ENCODE measurements at regions not wholly inside any gene's neighbourhood (a gene's known extent, or its start where the extent isn't known, plus 50 kb on each side); places are given as distances from the start of the nearest gene placed in this dataset.
"Not testable (repeated sequence)": the region's sequence is repeated elsewhere in the genome, so short reads cannot be mapped to it uniquely, and the experiment has no call there.

- no peak for DNase-seq
Observed at GRCh38 chr3:147333098-147333497, 73.2 kb downstream of the ZIC4 start.

DNA sequence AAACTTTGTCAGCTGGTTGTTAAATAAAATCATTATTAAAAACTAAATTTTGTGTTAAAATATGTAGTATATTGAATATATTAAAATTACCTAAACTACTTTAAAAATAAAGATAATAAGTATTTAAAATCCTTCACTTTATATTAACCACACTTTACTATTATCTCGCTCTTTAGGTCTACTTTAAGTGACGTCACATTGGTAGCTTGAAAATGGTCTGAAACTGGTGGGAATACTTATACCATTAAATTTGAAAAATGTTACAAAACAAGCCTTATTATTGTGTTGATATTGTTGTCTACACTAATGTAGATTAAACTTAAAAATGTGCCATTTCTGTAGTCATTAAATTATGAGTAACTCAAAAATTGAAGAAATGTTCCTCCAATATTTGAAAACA is 77.6 kb downstream of the ZIC4 start:
- DNase-seq: no peak

- DNase-seq: no peak
Observed at GRCh38 chr3:147324356-147324755, 82.0 kb downstream of the ZIC4 start.

DNA sequence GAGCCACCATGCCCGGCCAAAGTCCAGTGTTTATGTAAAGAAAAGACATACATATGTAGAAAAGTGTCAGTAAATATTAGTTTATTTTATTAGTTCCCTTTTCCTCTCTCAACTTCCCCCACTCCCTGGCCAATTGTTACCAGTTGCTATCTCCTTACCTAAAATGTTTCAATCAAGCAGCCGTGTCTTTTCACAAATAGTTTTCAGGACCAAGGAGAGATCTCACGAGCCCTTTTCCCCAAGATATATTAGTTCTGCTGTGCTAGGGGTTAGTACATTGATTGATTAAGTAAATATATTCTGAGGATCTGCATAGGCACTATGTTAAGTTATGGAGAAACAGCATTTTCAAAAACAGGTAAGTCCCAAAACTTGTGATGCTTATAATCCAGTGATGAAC is 87.4 kb downstream of the ZIC4 start:
- no peak for DNase-seq

GRCh38 chr3:147317080-147317479 is 89.3 kb downstream of the ZIC4 start:
- not testable (repeated sequence) for DNase-seq

GRCh38 chr3:147313513-147313912 is 92.8 kb downstream of the ZIC4 start:
- DNase-seq: no peak

- DNase-seq: no peak
Observed at GRCh38 chr3:147312786-147313280, 93.5 kb downstream of the ZIC4 start.

GRCh38 chr3:147311716-147312115 is 94.6 kb downstream of the ZIC4 start:
- DNase-seq: no peak

DNA sequence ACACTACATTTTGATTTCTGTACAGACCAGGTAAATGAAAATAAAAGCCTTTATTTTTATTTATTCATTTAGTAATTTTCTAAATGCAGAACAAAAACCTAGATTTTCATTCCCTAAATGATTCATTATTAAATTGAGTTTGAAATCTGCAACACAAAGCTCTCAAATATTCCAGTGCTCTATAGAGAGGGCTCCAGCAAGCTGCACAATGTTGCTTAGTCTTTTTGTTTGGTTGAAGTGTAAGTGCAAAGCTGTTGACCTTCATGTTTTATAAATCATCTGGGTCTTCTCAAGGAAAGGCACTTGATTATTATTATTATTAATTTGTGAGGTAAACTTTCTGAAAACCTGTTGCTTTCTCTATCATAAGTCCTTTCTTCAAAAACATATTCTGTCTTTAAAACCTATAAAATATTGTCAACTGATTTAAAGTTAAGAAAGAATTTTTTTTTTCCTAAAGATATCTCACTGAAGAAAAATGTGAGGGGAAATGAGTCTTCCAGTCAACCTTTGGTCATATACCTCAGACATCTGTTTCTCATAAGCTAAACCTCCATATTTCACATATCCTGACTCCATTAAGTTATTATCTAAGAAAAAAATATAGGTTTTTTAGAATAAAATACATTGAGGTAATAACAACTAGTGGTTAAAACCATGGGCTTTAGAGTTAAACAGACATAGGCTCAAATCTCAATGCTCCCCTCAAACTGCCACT is 100.7 kb downstream of the ZIC4 start:
- no peak for DNase-seq

DNA sequence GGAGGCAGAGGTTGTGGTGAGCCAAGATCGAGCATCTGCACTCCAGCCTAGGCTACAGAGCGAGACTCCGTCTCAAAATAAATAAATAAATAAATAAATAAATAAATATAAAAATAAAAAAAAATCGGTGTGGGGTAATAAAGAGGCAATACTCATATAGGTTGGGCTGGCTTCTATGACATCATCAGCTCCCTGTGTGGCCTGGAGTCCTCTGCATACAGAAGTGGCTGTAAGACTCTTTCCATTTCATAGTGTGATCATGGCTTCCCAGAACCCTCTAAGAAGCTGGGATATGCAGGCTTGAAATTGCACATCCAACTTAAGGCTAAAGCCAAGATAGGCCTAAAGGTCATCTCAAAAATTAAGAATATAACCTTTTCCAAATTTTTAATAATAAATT is 101.6 kb downstream of the ZIC4 start:
- no peak for DNase-seq

DNA sequence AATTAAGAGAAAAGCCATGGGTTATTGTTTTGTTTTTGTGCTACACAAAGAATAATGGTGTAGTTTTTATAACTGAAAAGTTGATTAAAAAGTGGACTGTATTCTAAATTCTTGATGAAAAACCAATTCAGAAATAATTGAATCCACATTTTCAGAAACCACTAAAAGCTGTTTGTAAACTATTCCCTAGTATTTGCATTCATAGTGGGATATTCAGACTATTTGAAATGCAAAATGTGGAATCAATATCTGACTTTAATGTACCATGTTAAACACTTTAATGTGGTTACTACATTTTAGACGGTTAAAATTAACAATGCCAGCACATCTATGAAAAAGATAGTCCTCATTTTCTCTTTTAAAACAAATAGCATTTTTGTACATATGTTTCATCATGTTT is 104.6 kb downstream of the ZIC4 start:
- no peak for DNase-seq

GRCh38 chr3:147299656-147300055 is 106.7 kb downstream of the ZIC4 start:
- DNase-seq: no peak

DNA sequence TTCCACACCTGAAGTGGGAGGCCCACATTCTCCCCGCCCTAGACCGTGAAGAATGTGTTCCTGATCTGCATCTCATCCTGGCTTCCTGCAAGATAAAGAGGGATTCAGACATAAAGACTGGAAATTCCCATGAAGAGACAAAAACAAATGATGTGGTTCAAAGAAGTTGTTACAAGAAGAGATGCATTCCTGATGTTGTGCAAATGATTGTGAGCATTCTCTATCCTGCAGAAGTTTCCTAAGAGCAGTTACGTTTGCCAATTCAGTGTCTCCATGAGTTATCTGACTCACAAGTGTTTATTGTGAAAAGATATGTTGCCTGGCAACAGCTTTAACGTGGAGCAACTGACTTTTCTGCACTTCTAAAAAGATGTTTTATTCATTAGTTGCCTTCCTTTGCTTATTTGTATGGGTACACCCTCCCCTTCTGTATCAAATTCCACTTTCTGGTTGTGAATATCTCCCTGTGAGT is 107.8 kb downstream of the ZIC4 start:
- DNase-seq: no peak

DNA sequence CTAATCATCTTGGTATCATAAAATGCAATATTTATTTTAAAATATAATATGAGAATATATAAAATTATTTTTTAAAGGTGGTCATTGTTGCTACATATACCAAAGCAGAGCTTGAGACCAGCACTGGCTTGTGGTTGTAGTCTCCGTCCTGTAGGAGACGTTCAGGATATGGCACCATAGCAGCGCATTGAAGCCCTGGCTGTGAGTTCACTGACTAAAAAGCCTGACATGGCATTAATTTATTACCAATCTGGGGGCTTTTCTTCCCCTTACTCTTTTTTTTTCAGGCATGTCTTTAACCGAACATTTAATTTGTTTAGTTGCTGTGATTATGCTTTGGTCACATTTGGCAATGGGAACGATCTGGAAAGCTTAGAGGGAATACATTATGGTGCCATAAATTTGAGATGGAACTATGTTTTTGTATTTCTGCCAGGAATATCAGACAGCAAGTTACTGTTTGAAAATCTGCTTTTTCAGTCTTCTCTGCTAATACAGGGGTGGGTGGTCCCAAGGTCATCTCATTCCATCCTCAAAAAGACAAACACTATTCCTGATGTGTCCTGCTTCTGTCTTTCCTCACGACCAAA is 108.5 kb downstream of the ZIC4 start:
- no peak for DNase-seq

- not testable (repeated sequence) for DNase-seq
Observed at GRCh38 chr3:147287370-147287769, 119.0 kb downstream of the ZIC4 start.

DNA sequence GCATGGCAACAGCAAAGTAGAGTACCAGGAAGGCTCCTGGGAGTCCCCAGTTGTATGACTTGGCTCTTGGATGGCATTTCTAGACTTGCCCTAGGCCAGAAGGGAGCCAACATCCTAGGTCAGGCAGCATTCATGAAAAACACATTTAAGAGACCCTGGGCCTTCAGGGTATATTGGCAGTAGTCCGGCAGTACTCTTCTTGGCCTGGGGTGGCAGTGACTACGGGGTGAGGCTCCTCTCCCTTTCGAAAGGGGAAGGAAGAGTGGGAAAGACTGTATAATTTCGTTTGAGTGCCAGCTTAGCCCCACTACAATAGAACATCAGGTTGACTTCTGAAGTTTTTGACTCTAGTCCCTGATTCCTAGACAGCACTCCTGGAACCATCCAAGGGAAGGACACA is 136.4 kb downstream of the ZIC4 start:
- DNase-seq: no peak

DNA sequence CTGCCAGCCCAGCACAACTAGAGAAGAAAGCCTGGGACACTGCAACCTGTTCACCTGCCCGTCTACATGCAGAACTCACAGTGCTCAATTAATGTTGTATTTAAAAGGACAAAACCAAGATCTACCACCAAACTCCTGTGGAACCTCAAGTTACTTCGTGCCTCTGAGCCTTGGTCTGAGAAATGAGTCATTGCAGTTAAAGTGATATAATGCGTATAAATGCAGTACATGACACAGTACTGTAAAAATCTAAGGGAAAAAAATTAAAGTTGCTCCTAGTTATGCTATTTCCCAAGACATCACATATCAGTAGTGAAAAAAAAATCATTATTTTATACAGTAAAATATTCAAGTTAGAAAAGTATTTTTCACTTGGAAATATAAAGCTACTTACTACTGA is 138.9 kb downstream of the ZIC4 start:
- no peak for DNase-seq

DNA sequence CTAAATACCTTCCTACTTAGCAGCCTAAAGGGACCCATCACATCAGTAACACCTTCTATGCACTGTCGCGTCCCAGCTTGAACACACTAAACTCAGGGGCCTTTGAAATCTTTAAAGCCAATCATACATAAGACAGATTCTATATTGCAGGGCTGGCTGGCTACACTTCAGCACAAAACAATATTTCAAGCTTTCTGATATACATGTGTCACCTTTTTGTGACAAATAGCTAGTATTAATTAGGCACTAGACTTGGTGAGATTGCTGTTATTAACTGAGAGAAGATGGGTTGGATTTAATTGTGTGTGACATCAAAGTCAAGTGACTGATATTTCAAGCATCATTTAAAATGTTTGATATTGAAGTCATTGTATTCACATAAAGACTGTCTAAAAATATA is 148.4 kb downstream of the ZIC4 start:
- DNase-seq: no peak

DNA sequence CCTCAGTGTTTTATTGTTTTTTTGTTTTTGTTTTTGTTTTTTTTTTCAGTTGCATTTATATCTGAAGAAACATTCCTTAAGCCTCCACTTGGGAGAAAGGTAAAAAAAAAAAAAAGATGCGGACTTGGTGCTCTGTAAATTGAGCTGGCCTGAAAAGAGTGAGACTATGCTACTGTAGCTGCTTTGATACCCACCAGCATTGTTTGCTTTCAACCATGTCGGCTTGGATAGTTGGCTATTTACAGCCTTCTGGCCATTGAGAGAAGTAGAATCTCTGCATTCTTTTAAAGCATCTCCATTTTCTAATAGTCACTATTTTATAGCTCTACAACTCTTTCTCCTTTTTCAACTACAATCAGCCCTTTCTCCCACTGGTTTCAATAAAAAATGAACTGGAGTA is 149.6 kb downstream of the ZIC4 start:
- DNase-seq: no peak

GRCh38 chr3:147246906-147247305 is 159.4 kb downstream of the ZIC4 start:
- DNase-seq: no peak

- not testable (repeated sequence) for DNase-seq
Observed at GRCh38 chr3:147245638-147246037, 160.7 kb downstream of the ZIC4 start.

DNA sequence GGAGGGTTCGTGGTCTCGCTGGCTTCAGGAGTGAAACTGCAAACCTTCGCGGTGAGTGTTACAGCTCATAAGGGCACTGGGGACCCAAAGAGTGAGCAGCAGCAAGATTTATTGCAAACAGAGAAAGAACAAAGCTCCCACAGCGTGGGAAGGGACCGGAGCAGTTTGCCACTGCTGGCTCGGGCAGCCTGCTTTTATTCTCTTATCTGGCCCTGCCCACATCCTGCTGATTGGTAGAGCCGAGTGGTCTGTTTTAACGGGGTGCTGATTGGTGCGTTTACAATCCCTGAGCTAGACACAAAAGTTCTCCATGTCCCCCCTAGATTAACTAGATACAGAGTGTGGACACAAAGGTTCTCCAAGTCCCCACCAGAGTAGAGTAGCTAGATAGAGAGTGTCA is 161.3 kb downstream of the ZIC4 start:
- not testable (repeated sequence) for DNase-seq

DNA sequence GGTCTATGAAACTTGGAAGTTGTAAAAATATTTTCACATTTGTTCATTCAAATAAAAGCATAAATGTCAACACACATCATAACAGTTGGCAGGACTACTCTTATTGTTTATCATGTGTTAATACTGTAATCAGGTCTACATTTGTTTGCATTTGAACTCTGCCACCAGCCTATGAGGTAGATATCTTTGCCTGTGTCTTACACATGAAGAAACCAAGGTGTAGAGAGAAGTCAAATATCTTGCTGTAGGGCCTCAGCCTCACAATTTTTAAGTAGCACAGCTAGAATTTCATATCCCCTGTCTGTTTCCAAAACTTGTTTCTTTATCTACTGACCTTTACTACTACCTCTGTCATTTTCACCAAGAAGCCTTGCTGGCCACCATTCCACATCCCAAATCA is 161.9 kb downstream of the ZIC4 start:
- no peak for DNase-seq

- DNase-seq: no peak
Observed at GRCh38 chr3:147240581-147240980, 165.8 kb downstream of the ZIC4 start.

DNA sequence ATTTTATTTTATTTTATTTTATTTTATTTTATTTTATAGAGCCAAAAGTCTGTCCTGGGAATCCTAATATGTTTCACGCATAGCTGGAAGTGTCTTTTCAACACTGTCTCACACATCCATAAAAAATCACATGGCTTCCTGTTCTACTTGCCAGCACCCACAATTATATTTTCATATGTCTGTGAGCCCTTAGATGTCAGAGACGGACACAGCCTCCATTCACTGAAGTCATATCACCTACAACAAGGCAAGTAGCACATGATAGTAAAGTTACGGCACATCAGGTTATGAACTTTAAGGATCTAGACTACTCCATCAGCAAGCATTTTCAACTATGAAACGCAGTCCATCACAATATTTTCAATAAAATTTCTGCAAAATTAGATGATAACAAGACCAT is 168.4 kb downstream of the ZIC4 start:
- DNase-seq: no peak
